Prostate gland (tissue), 2 donors: ENCODE measurements at regions not wholly inside any gene's neighbourhood (a gene's known extent, or its start where the extent isn't known, plus 50 kb on each side); places are given as distances from the start of the nearest gene placed in this dataset.
"Not testable (repeated sequence)": the region's sequence is repeated elsewhere in the genome, so short reads cannot be mapped to it uniquely, and the experiment has no call there.

Source experiments
- CTCF ChIP-seq, 4 experiments: fragments of 200-600 bp in 2 of 4; fragments of 450-650 bp in 2 of 4; sonication (generic) in 2 of 4; IDR thresholded peaks; 1 replicate in 3 of 4; 2 replicates in 1 of 4; pipeline ENCODE4 v1.5.1; 2016 to 2019; ENCODE audit warnings: antibody characterized with exemption in 4 of 4, mild to moderate bottlenecking in 2 of 4, moderate library complexity in 2 of 4
- POLR2A ChIP-seq: fragments of 450-650 bp; IDR thresholded peaks from one replicate; pipeline ENCODE4 v1.6.1; 2016; ENCODE audit warnings: antibody characterized with exemption, mild to moderate bottlenecking

GRCh38 chr2:87229091-87229689 is 207.5 kb upstream of the PLGLB1 start:
- TF ChIP-seq POLR2A, result not testable (repeated sequence)
- peak in 2 of 4 experiments; percentile 23 to 58 for TF ChIP-seq CTCF (IDR thresholded peaks at IDR 0.05)
